ENCODE measurements at regions not wholly inside any gene's neighbourhood (a gene's known extent, or its start where the extent isn't known, plus 50 kb on each side); places are given as distances from the start of the nearest gene placed in this dataset.

GRCh38 chr12:16112612-16113560 lies 164.6 kb downstream of the SLC15A5 start:
- TF ChIP-seq CTCF (IDR thresholded peaks at IDR 0.05): no peak
- no peak for TF ChIP-seq POLR2A (IDR thresholded peaks at IDR 0.05)

Data from heart left ventricle (tissue), 13 donors.